ENCODE measurements at regions not wholly inside any gene's neighbourhood (a gene's known extent, or its start where the extent isn't known, plus 50 kb on each side); places are given as distances from the start of the nearest gene placed in this dataset.
A peak's percentile ranks its signal among the peaks of the same experiment; 100 is the strongest.

- Histone ChIP-seq H3K79me2 (ENCODE audit: insufficient read depth, low read length) (no peaks in the 10 kb centered on the region), H3K27me3 (ENCODE audit: low read length) (no peaks in the 10 kb centered on the region), H3K27ac (ENCODE audit: low read depth, low read length) (peak overlapping the region; percentile 95), H3K4me2 (ENCODE audit: low read depth, low read length, poor library complexity, severe bottlenecking) (peak overlapping the region; percentile 86), H3K9ac (ENCODE audit: low read length) (peak overlapping the region; percentile 45), H3K4me3 (ENCODE audit: insufficient read depth, low read length, poor library complexity, severe bottlenecking) (peak overlapping the region; percentile 31), H3F3A (ENCODE audit: insufficient read depth) (peaks cover 25% of the 10 kb centered on the region), H3K9me2 (replicated peaks; ENCODE audit: insufficient read depth, low read length) (no peaks in the 10 kb centered on the region), H3K36me3 (ENCODE audit: low read length) (no peaks in the 10 kb centered on the region), H4K20me1 (ENCODE audit: low read depth, low read length) (no peaks in the 10 kb centered on the region), H2AFZ (ENCODE audit: low read depth, low read length, severe bottlenecking) (no peak overlapping the region), H3K9me3 (ENCODE audit: insufficient read depth, low read length) (no peaks in the 10 kb centered on the region)
- TF ChIP-seq EZH2phosphoT487 (conservative IDR thresholded peaks at IDR 0.05; ENCODE audit: low read length) (no peak), CTCF (IDR thresholded peaks at IDR 0.05; ENCODE audit: insufficient read depth, low read length, poor library complexity, severe bottlenecking) (no peak)
Measured at GRCh38 chr14:62079038-62079437, 316.8 kb downstream of the SNAPC1 start.

GRCh38 chr14:62081012-62081612, 318.9 kb downstream of the SNAPC1 start:
- Histone ChIP-seq H3K27ac (ENCODE audit: low read depth, low read length) (peak overlapping the region; percentile 95), H3K4me3 (ENCODE audit: insufficient read depth, low read length, poor library complexity, severe bottlenecking) (peak overlapping the region; percentile 23), H3F3A (ENCODE audit: insufficient read depth) (peaks cover 25% of the 10 kb centered on the region), H3K79me2 (ENCODE audit: insufficient read depth, low read length) (no peaks in the 10 kb centered on the region), H3K27me3 (ENCODE audit: low read length) (no peaks in the 10 kb centered on the region), H4K20me1 (ENCODE audit: low read depth, low read length) (no peaks in the 10 kb centered on the region), H3K9me2 (replicated peaks; ENCODE audit: insufficient read depth, low read length) (no peaks in the 10 kb centered on the region), H3K36me3 (ENCODE audit: low read length) (peaks cover 4% of the 10 kb centered on the region; the same call in 1 of the 2 replicates), H3K9me3 (ENCODE audit: insufficient read depth, low read length) (peaks cover 4% of the 10 kb centered on the region; the same call in 1 of the 2 replicates), H3K4me2 (ENCODE audit: low read depth, low read length, poor library complexity, severe bottlenecking) (peak overlapping the region; percentile 86), H3K9ac (ENCODE audit: low read length) (peak overlapping the region; percentile 45), H2AFZ (ENCODE audit: low read depth, low read length, severe bottlenecking) (no peak overlapping the region)
- TF ChIP-seq CTCF (IDR thresholded peaks at IDR 0.05; ENCODE audit: insufficient read depth, low read length, poor library complexity, severe bottlenecking) (no peak), EZH2phosphoT487 (conservative IDR thresholded peaks at IDR 0.05; ENCODE audit: low read length) (no peak)

- H3K27ac ChIP-seq (ENCODE audit: low read depth, low read length) = peak overlapping the region; percentile 95; the same call in 1 of the 2 replicates
- H3K9me2 ChIP-seq (replicated peaks; ENCODE audit: insufficient read depth, low read length) = no peaks in the 10 kb centered on the region
- peak overlapping the region; percentile 86 for H3K4me2 ChIP-seq (ENCODE audit: low read depth, low read length, poor library complexity, severe bottlenecking)
- no peaks in the 10 kb centered on the region for H4K20me1 ChIP-seq (ENCODE audit: low read depth, low read length)
- no peak for TF ChIP-seq EZH2phosphoT487 (conservative IDR thresholded peaks at IDR 0.05; ENCODE audit: low read length)
- TF ChIP-seq CTCF (IDR thresholded peaks at IDR 0.05; ENCODE audit: insufficient read depth, low read length, poor library complexity, severe bottlenecking) = no peak
- peaks cover 25% of the 10 kb centered on the region for H3F3A ChIP-seq (ENCODE audit: insufficient read depth)
- H3K9me3 ChIP-seq (ENCODE audit: insufficient read depth, low read length) = peaks cover 4% of the 10 kb centered on the region; the same call in 1 of the 2 replicates
- peak overlapping the region; percentile 45; the same call in 1 of the 2 replicates for H3K9ac ChIP-seq (ENCODE audit: low read length)
- H3K36me3 ChIP-seq (ENCODE audit: low read length) = peaks cover 4% of the 10 kb centered on the region; the same call in 1 of the 2 replicates
- no peaks in the 10 kb centered on the region for H3K79me2 ChIP-seq (ENCODE audit: insufficient read depth, low read length)
- no peaks in the 10 kb centered on the region for H3K27me3 ChIP-seq (ENCODE audit: low read length)
- no peak overlapping the region for H2AFZ ChIP-seq (ENCODE audit: low read depth, low read length, severe bottlenecking)
- H3K4me3 ChIP-seq (ENCODE audit: insufficient read depth, low read length, poor library complexity, severe bottlenecking) = no peak overlapping the region
Measured at GRCh38 chr14:62081951-62082350, 319.7 kb downstream of the SNAPC1 start.

All from SU-DHL-6 (cell line).